Neuronal stem cell (in vitro differentiated cells): ENCODE measurements at regions not wholly inside any gene's neighbourhood (a gene's known extent, or its start where the extent isn't known, plus 50 kb on each side); places are given as distances from the start of the nearest gene placed in this dataset.

Source experiments
- DNase-seq: peaks from one replicate; pipeline ENCODE4 v3.0.0-alpha.2; 2013; ENCODE audit warnings: low spot score
- H2AFZ ChIP-seq: one replicate; pipeline ENCODE4 v1.6.1; 2013; ENCODE audit warnings: mild to moderate bottlenecking, low read length, inconsistent platforms
- H2AK5ac ChIP-seq: 2 replicates; pipeline ENCODE4 v1.6.1; 2013; ENCODE audit warnings: low read depth, mild to moderate bottlenecking, inconsistent platforms, low read length, moderate library complexity, mixed read lengths
- H2BK120ac ChIP-seq: 2 replicates; pipeline ENCODE4 v1.6.1; 2013; ENCODE audit warnings: low read depth, mild to moderate bottlenecking, inconsistent platforms, low read length, moderate library complexity, mixed read lengths
- H2BK12ac ChIP-seq: one replicate; pipeline ENCODE4 v1.6.1; 2013; ENCODE audit warnings: low read length, inconsistent platforms
- H2BK15ac ChIP-seq: 2 replicates; pipeline ENCODE4 v1.6.1; 2013; ENCODE audit warnings: mild to moderate bottlenecking, low read length, inconsistent platforms, mixed read lengths
- H2BK5ac ChIP-seq: one replicate; pipeline ENCODE4 v1.6.1; 2013; ENCODE audit warnings: inconsistent platforms, mild to moderate bottlenecking, low read length, moderate library complexity
- H3K14ac ChIP-seq: one replicate; pipeline ENCODE4 v1.6.1; 2013; ENCODE audit warnings: low read length, inconsistent platforms
- H3K18ac ChIP-seq: 2 replicates; pipeline ENCODE4 v1.6.1; 2013; ENCODE audit warnings: low read length, inconsistent platforms
- H3K23ac ChIP-seq: 2 replicates; pipeline ENCODE4 v1.6.1; 2013; ENCODE audit warnings: low read depth, mild to moderate bottlenecking, mixed read lengths, low read length, inconsistent platforms; ENCODE audit not compliant: poor library complexity
- H3K27ac ChIP-seq: replicated peaks from 3 replicates; pipeline ENCODE4 v1.5.1; 2013; ENCODE audit warnings: low read length, inconsistent platforms
- H3K27me3 ChIP-seq, 3 experiments: 2 replicates each; pipeline ENCODE4 v1.6.1; 2013; ENCODE audit warnings: low read length in 3 of 3, mild to moderate bottlenecking in 2 of 3, inconsistent platforms in 1 of 3, low read depth in 1 of 3, mixed read lengths in 1 of 3, moderate library complexity in 1 of 3; ENCODE audit not compliant: control insufficient read depth in 3 of 3, insufficient read depth in 3 of 3
- H3K36me3 ChIP-seq, 2 donors: replicated peaks in 1 of 2; 2 replicates each; pipeline ENCODE4 v1.6.1; 2013; ENCODE audit warnings: low read length in 2 of 2; ENCODE audit not compliant: control insufficient read depth in 2 of 2, insufficient read depth in 2 of 2
- H3K4ac ChIP-seq: 2 replicates; pipeline ENCODE4 v1.6.1; 2013; ENCODE audit warnings: inconsistent platforms, mild to moderate bottlenecking, low read length, moderate library complexity
- H3K4me1 ChIP-seq, 2 donors: 1 replicate in 1 of 2; 2 replicates in 1 of 2; pipeline ENCODE4 v1.6.1; 2013; ENCODE audit warnings: low read length in 2 of 2, low read depth in 1 of 2; ENCODE audit not compliant: control insufficient read depth in 2 of 2, insufficient read depth in 1 of 2
- H3K4me2 ChIP-seq: one replicate; pipeline ENCODE4 v1.6.1; 2013; ENCODE audit warnings: mild to moderate bottlenecking, low read length, inconsistent platforms; ENCODE audit not compliant: insufficient read depth, poor library complexity, severe bottlenecking
- H3K4me3 ChIP-seq, 2 donors: 2 replicates each; pipeline ENCODE4 v1.5.1; 2013; ENCODE audit warnings: low read length in 2 of 2, mild to moderate bottlenecking in 2 of 2, inconsistent platforms in 1 of 2, moderate library complexity in 1 of 2
- H3K79me1 ChIP-seq: one replicate; pipeline ENCODE4 v1.6.1; 2013; ENCODE audit warnings: low read depth, mild to moderate bottlenecking, inconsistent platforms, low read length, moderate library complexity
- H3K9ac ChIP-seq: one replicate; pipeline ENCODE4 v1.6.1; 2013; ENCODE audit warnings: mild to moderate bottlenecking, low read depth, low read length, inconsistent platforms; ENCODE audit not compliant: poor library complexity
- H3K9me3 ChIP-seq, 2 donors: replicated peaks in 1 of 2; 2 replicates each; pipeline versions ENCODE3 to v1.6.1; 2013; ENCODE audit warnings: low read length in 2 of 2, mild to moderate bottlenecking in 2 of 2, inconsistent platforms in 1 of 2, low read depth in 1 of 2, mixed read lengths in 1 of 2, moderate library complexity in 1 of 2; ENCODE audit not compliant: control insufficient read depth in 2 of 2, insufficient read depth in 1 of 2
- H4K8ac ChIP-seq: one replicate; pipeline ENCODE4 v1.6.1; 2013; ENCODE audit warnings: low read depth, mild to moderate bottlenecking, inconsistent platforms, low read length, moderate library complexity
- H4K91ac ChIP-seq: one replicate; pipeline ENCODE4 v1.6.1; 2013; ENCODE audit warnings: low read length, low read depth, mild to moderate bottlenecking, inconsistent platforms; ENCODE audit not compliant: poor library complexity
- WGBS, 2 donors: extraction: QIAGEN DNeasy Blood & Tissue Kit; methylation state at CpG; one replicate each; pipeline ENCODE4 v1.1.7; 2013; ENCODE audit warnings: missing lambda C conversion rate in 2 of 2, mixed read lengths in 1 of 2; ENCODE audit not compliant: insufficient read length in 2 of 2, insufficient replicate concordance in 1 of 2; ENCODE audit errors: extremely low coverage in 2 of 2; 5-methylcytosine and 5-hydroxymethylcytosine counted together

DNA sequence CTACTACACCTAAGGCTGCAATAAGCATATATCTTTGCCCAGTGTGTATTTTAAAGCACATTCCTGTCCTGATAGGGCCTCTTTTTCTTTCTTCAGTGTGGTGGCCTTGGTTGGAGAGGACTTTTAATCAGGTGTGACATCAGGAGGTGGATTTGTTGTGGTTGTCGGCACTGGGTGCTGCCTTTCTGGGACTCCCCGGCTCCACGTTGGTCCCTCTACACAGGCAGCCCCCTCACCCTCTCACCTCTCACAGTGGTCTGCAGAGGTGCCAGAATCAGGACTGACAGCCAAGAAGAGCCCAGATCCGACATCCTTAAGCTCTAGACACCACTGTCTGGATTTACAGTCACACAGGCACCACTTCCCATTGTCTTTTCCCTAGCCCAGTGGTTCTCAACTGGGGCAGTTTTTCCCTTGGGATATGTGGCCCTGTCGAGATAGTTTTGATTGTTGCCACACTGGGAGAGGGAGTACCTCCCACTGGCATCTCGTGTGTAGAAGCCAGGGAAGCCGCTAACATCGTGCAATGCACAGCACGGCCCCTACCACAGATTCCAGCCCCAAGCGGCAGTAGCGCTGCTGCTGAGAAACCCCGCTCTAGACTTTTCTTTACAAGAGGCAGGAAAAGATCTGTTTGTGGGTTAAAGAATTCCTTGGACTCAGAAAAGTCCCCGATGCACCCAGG is 314.1 kb downstream of the QKI start:
- no CpG with 5 or more reads among the region's 13 CpGs for WGBS, 2 donors
- no peak overlapping the region for H2BK15ac ChIP-seq
- H3K79me1 ChIP-seq, result no peaks in the 10 kb centered on the region
- no peak overlapping the region for H3K4me3 ChIP-seq
- no peak overlapping the region for H2AFZ ChIP-seq
- H2BK120ac ChIP-seq, result no peak overlapping the region
- H3K4me2 ChIP-seq, result no peak overlapping the region
- no peak overlapping the region for H3K4ac ChIP-seq
- no peaks in the 10 kb centered on the region for H3K9me3 ChIP-seq
- peak overlapping the region; percentile 54 for H3K18ac ChIP-seq
- H2BK12ac ChIP-seq, result no peak overlapping the region
- H3K36me3 ChIP-seq, result no peaks in the 10 kb centered on the region
- no peak overlapping the region for H3K14ac ChIP-seq
- no peak overlapping the region for H3K9ac ChIP-seq
- H2AK5ac ChIP-seq, result no peak overlapping the region
- no peak overlapping the region for H4K8ac ChIP-seq
- H3K27me3 ChIP-seq, result no peaks in the 10 kb centered on the region
- no peak for DNase-seq
- H4K91ac ChIP-seq, result no peak overlapping the region
- H3K23ac ChIP-seq, result peak overlapping the region; percentile 8
- peaks cover 6 to 14% of the 10 kb centered on the region in 2 donors for H3K4me1 ChIP-seq
- no peak overlapping the region for H3K27ac ChIP-seq
- no peak overlapping the region for H2BK5ac ChIP-seq

- no peaks in the 10 kb centered on the region for H3K9me3 ChIP-seq
- peak overlapping the region; percentile 20 for H2AK5ac ChIP-seq
- no peak overlapping the region for H4K91ac ChIP-seq
- H3K4ac ChIP-seq, result no peak overlapping the region
- H2AFZ ChIP-seq, result peak overlapping the region; percentile 32
- no peak overlapping the region for H2BK12ac ChIP-seq
- no peak overlapping the region for H3K9ac ChIP-seq
- H3K27me3 ChIP-seq, result no peaks in the 10 kb centered on the region
- no peaks in the 10 kb centered on the region for H3K36me3 ChIP-seq
- no peak overlapping the region for H3K14ac ChIP-seq
- no peaks in the 10 kb centered on the region for H3K79me1 ChIP-seq
- WGBS, 2 donors, result no CpG with 5 or more reads among the region's 14 CpGs
- no peak overlapping the region for H2BK120ac ChIP-seq
- no peak overlapping the region for H2BK15ac ChIP-seq
- no peak overlapping the region for H4K8ac ChIP-seq
- no peak overlapping the region for H3K4me3 ChIP-seq
- no peak overlapping the region for H3K27ac ChIP-seq
- peaks cover 6 to 17% of the 10 kb centered on the region in 2 donors for H3K4me1 ChIP-seq
- H3K23ac ChIP-seq, result no peak overlapping the region
- H2BK5ac ChIP-seq, result no peak overlapping the region
- H3K4me2 ChIP-seq, result no peak overlapping the region
- DNase-seq, result no peak
- H3K18ac ChIP-seq, result peak overlapping the region; percentile 28
Observed at GRCh38 chr6:163726037-163726695, 311.6 kb downstream of the QKI start.

GRCh38 chr6:163725008-163725941 is 310.8 kb downstream of the QKI start:
- no peaks in the 10 kb centered on the region for H3K79me1 ChIP-seq
- H3K4me3 ChIP-seq, result no peak overlapping the region
- H3K9me3 ChIP-seq, result no peaks in the 10 kb centered on the region
- H2BK12ac ChIP-seq, result no peak overlapping the region
- H3K4ac ChIP-seq, result no peak overlapping the region
- no peak overlapping the region for H4K91ac ChIP-seq
- H2BK15ac ChIP-seq, result no peak overlapping the region
- H3K14ac ChIP-seq, result peak overlapping the region; percentile 33
- no peaks in the 10 kb centered on the region for H3K27me3 ChIP-seq
- no peak overlapping the region for H3K9ac ChIP-seq
- WGBS, 2 donors, result no CpG with 5 or more reads among the region's 19 CpGs
- H3K27ac ChIP-seq, result no peak overlapping the region
- peak overlapping the region; percentile 23 for H3K18ac ChIP-seq
- H3K4me1 ChIP-seq, result peaks cover 2 to 9% of the 10 kb centered on the region in 2 donors
- H2BK120ac ChIP-seq, result no peak overlapping the region
- H2AK5ac ChIP-seq, result no peak overlapping the region
- no peak overlapping the region for H3K4me2 ChIP-seq
- peak overlapping the region; percentile 9 for H4K8ac ChIP-seq
- H3K36me3 ChIP-seq, result no peaks in the 10 kb centered on the region
- no peak overlapping the region for H2BK5ac ChIP-seq
- H3K23ac ChIP-seq, result no peak overlapping the region
- DNase-seq, result no peak
- H2AFZ ChIP-seq, result peak overlapping the region; percentile 32

- Histone ChIP-seq H3K18ac (peak overlapping the region; percentile 25), H2BK12ac (no peak overlapping the region), H3K4me2 (no peak overlapping the region), H3K27me3 (no peaks in the 10 kb centered on the region), H2BK5ac (no peak overlapping the region), H3K9ac (no peak overlapping the region), H3K4me1 (peaks cover 2 to 7% of the 10 kb centered on the region in 2 donors), H2BK15ac (no peak overlapping the region), H4K91ac (no peak overlapping the region), H2AFZ (no peak overlapping the region), H3K4me3 (no peak overlapping the region), H3K27ac (no peak overlapping the region), H2AK5ac (no peak overlapping the region), H3K36me3 (no peaks in the 10 kb centered on the region), H3K23ac (no peak overlapping the region), H4K8ac (no peak overlapping the region), H3K4ac (no peak overlapping the region), H2BK120ac (no peak overlapping the region), H3K14ac (no peak overlapping the region), H3K9me3 (no peaks in the 10 kb centered on the region), H3K79me1 (no peaks in the 10 kb centered on the region)
- DNase-seq, result no peak
- WGBS, 2 donors, result no CpG with 5 or more reads among the region's 8 CpGs
Observed at GRCh38 chr6:163724196-163724595, 309.7 kb downstream of the QKI start.
